Esophagus squamous epithelium (tissue), 5 donors: ENCODE measurements at regions not wholly inside any gene's neighbourhood (a gene's known extent, or its start where the extent isn't known, plus 50 kb on each side); places are given as distances from the start of the nearest gene placed in this dataset.

Experiments
- DNase-seq: peaks from one replicate; lab custom pipeline; 2025; lab: John Stamatoyannopoulos, UW
- H3K27ac ChIP-seq, 4 donors: fragments of 200-600 bp; sonication (generic); one replicate each; pipeline ENCODE4 v1.5.1; 2016 to 2019; ENCODE audit warnings: mild to moderate bottlenecking in 1 of 4
- H3K27me3 ChIP-seq, 4 donors: fragments of 200-600 bp; sonication (generic); 1 replicate in 3 of 4; 2 replicates in 1 of 4; pipeline versions ENCODE4 v1.5.1 to v1.6.0; 2017 to 2021; ENCODE audit warnings: antibody characterized with exemption in 1 of 4
- H3K36me3 ChIP-seq, 3 donors: fragments of 200-600 bp; sonication (generic); one replicate each; pipeline ENCODE4 v1.5.1; 2016 to 2019
- H3K4me1 ChIP-seq, 3 donors: fragments of 200-600 bp; sonication (generic); one replicate each; pipeline ENCODE4 v1.5.1; 2017 to 2019
- H3K4me3 ChIP-seq, 4 donors: fragments of 200-600 bp; sonication (generic); 1 replicate in 3 of 4; 2 replicates in 1 of 4; pipeline ENCODE4 v1.5.1; 2016 to 2019; ENCODE audit warnings: mild to moderate bottlenecking in 2 of 4, moderate library complexity in 1 of 4
- H3K9me3 ChIP-seq, 3 donors: fragments of 200-600 bp; sonication (generic); one replicate each; pipeline ENCODE4 v1.5.1; 2016 to 2019
- CTCF ChIP-seq, 6 experiments: fragments of 450-650 bp in 4 of 6; fragments of 200-600 bp in 2 of 6; sonication (generic) in 2 of 6; IDR thresholded peaks; one replicate each; pipeline ENCODE4 v1.5.1; 2016 to 2019; ENCODE audit warnings: antibody characterized with exemption in 6 of 6, mild to moderate bottlenecking in 4 of 6, moderate library complexity in 4 of 6
- POLR2A ChIP-seq, 4 donors: fragments of 450-650 bp; IDR thresholded peaks; one replicate each; pipeline ENCODE4 v1.6.1; 2017; ENCODE audit warnings: antibody characterized with exemption in 4 of 4, mild to moderate bottlenecking in 4 of 4, moderate library complexity in 3 of 4
- WGBS, 2 donors: methylation state at CpG; one replicate each; pipeline ENCODE4 v1.1.5; 2018; 5-methylcytosine and 5-hydroxymethylcytosine counted together
- intact Hi-C: fragments of 100-400 bp; cut with DNase I; formaldehyde crosslinking; loops from one replicate; pipeline ENCODE4 v1.15.0; 2022
- donor health status: DM: yes; HTN: yes; CAD: no.

- H3K27me3 ChIP-seq: peaks cover 0 to 12% (median 0%) of the 10 kb centered on the region in 4 donors
- no peaks in the 10 kb centered on the region for H3K4me1 ChIP-seq
- no peak overlapping the region for H3K4me3 ChIP-seq
- TF ChIP-seq POLR2A (IDR thresholded peaks at IDR 0.05) (no peak), CTCF (IDR thresholded peaks at IDR 0.05) (peak in 1 of 6 experiments; percentile 12)
- H3K27ac ChIP-seq: no peak overlapping the region
- no peak for DNase-seq
- intact Hi-C loops: no loop called here
- no peaks in the 10 kb centered on the region for H3K9me3 ChIP-seq
- H3K36me3 ChIP-seq: no peaks in the 10 kb centered on the region
- 68 to 83% methylated on average over 5 of the region's 5 CpGs for WGBS, 2 donors
Observed at GRCh38 chr6:40672087-40672486, 84.9 kb upstream of the LRFN2 start.

GRCh38 chr6:40671694-40672050 is 84.5 kb upstream of the LRFN2 start:
- H3K4me1 ChIP-seq: no peaks in the 10 kb centered on the region
- intact Hi-C loops: no loop called here
- TF ChIP-seq POLR2A (IDR thresholded peaks at IDR 0.05) (no peak), CTCF (IDR thresholded peaks at IDR 0.05) (no peak)
- no peak overlapping the region for H3K4me3 ChIP-seq
- no peaks in the 10 kb centered on the region for H3K9me3 ChIP-seq
- WGBS, 2 donors: 70 to 90% methylated on average over 1 to 3 of the region's 3 CpGs
- H3K36me3 ChIP-seq: no peaks in the 10 kb centered on the region
- DNase-seq: no peak
- peaks cover 0 to 12% (median 0%) of the 10 kb centered on the region in 4 donors for H3K27me3 ChIP-seq
- no peak overlapping the region for H3K27ac ChIP-seq

GRCh38 chr6:40671001-40671693 is 84.0 kb upstream of the LRFN2 start:
- intact Hi-C loops: no loop called here
- 82 to 90% methylated on average over 7 to 13 of the region's 15 CpGs for WGBS, 2 donors
- Histone ChIP-seq H3K4me1 (no peaks in the 10 kb centered on the region), H3K36me3 (no peaks in the 10 kb centered on the region), H3K9me3 (no peaks in the 10 kb centered on the region), H3K27me3 (peaks cover 0 to 9% (median 0%) of the 10 kb centered on the region in 4 donors), H3K27ac (no peak overlapping the region), H3K4me3 (no peak overlapping the region)
- no peak for TF ChIP-seq CTCF (IDR thresholded peaks at IDR 0.05)
- no peak for TF ChIP-seq POLR2A (IDR thresholded peaks at IDR 0.05)
- no peak for DNase-seq

- peaks cover 0 to 15% (median 12%) of the 10 kb centered on the region in 3 donors for H3K9me3 ChIP-seq
- H3K27me3 ChIP-seq: peaks cover 0 to 5% (median 0%) of the 10 kb centered on the region in 4 donors
- H3K4me1 ChIP-seq: no peaks in the 10 kb centered on the region
- H3K36me3 ChIP-seq: no peaks in the 10 kb centered on the region
- intact Hi-C loops: no loop called here
- DNase-seq: no peak
- H3K27ac ChIP-seq: no peak overlapping the region
- H3K4me3 ChIP-seq: no peak overlapping the region
- 45 to 48% methylated on average over 2 to 3 of the region's 3 CpGs for WGBS, 2 donors
- no peak for TF ChIP-seq POLR2A (IDR thresholded peaks at IDR 0.05)
- TF ChIP-seq CTCF (IDR thresholded peaks at IDR 0.05): no peak
Observed at GRCh38 chr6:40669343-40669742, 82.2 kb upstream of the LRFN2 start.

- 100% methylated on average over 2 of the region's 2 CpGs for WGBS, 2 donors
- no peak overlapping the region for H3K27ac ChIP-seq
- no peak for DNase-seq
- H3K4me1 ChIP-seq: no peaks in the 10 kb centered on the region
- H3K36me3 ChIP-seq: no peaks in the 10 kb centered on the region
- intact Hi-C loops: no loop called here
- peaks cover 0 to 11% (median 0%) of the 10 kb centered on the region in 4 donors for H3K27me3 ChIP-seq
- no peak overlapping the region for H3K4me3 ChIP-seq
- TF ChIP-seq CTCF (IDR thresholded peaks at IDR 0.05) (no peak), POLR2A (IDR thresholded peaks at IDR 0.05) (no peak)
- H3K9me3 ChIP-seq: peaks cover 0 to 22% (median 20%) of the 10 kb centered on the region in 3 donors
Observed at GRCh38 chr6:40668203-40668602, 81.0 kb upstream of the LRFN2 start.
